Neuronal stem cell (in vitro differentiated cells): ENCODE measurements at regions not wholly inside any gene's neighbourhood (a gene's known extent, or its start where the extent isn't known, plus 50 kb on each side); places are given as distances from the start of the nearest gene placed in this dataset.

Experiments used
- DNase-seq: peaks from one replicate; pipeline ENCODE4 v3.0.0-alpha.2; 2013; ENCODE audit warnings: low spot score
- H2AFZ ChIP-seq: one replicate; pipeline ENCODE4 v1.6.1; 2013; ENCODE audit warnings: mild to moderate bottlenecking, low read length, inconsistent platforms
- H2AK5ac ChIP-seq: 2 replicates; pipeline ENCODE4 v1.6.1; 2013; ENCODE audit warnings: low read depth, mild to moderate bottlenecking, inconsistent platforms, low read length, moderate library complexity, mixed read lengths
- H2BK120ac ChIP-seq: 2 replicates; pipeline ENCODE4 v1.6.1; 2013; ENCODE audit warnings: low read depth, mild to moderate bottlenecking, inconsistent platforms, low read length, moderate library complexity, mixed read lengths
- H2BK12ac ChIP-seq: one replicate; pipeline ENCODE4 v1.6.1; 2013; ENCODE audit warnings: low read length, inconsistent platforms
- H2BK15ac ChIP-seq: 2 replicates; pipeline ENCODE4 v1.6.1; 2013; ENCODE audit warnings: mild to moderate bottlenecking, low read length, inconsistent platforms, mixed read lengths
- H2BK5ac ChIP-seq: one replicate; pipeline ENCODE4 v1.6.1; 2013; ENCODE audit warnings: inconsistent platforms, mild to moderate bottlenecking, low read length, moderate library complexity
- H3K14ac ChIP-seq: one replicate; pipeline ENCODE4 v1.6.1; 2013; ENCODE audit warnings: low read length, inconsistent platforms
- H3K18ac ChIP-seq: 2 replicates; pipeline ENCODE4 v1.6.1; 2013; ENCODE audit warnings: low read length, inconsistent platforms
- H3K23ac ChIP-seq: 2 replicates; pipeline ENCODE4 v1.6.1; 2013; ENCODE audit warnings: low read depth, mild to moderate bottlenecking, mixed read lengths, low read length, inconsistent platforms; ENCODE audit not compliant: poor library complexity
- H3K27ac ChIP-seq: replicated peaks from 3 replicates; pipeline ENCODE4 v1.5.1; 2013; ENCODE audit warnings: low read length, inconsistent platforms
- H3K27me3 ChIP-seq, 3 experiments: 2 replicates each; pipeline ENCODE4 v1.6.1; 2013; ENCODE audit warnings: low read length in 3 of 3, mild to moderate bottlenecking in 2 of 3, inconsistent platforms in 1 of 3, low read depth in 1 of 3, mixed read lengths in 1 of 3, moderate library complexity in 1 of 3; ENCODE audit not compliant: control insufficient read depth in 3 of 3, insufficient read depth in 3 of 3
- H3K36me3 ChIP-seq, 2 donors: replicated peaks in 1 of 2; 2 replicates each; pipeline ENCODE4 v1.6.1; 2013; ENCODE audit warnings: low read length in 2 of 2; ENCODE audit not compliant: control insufficient read depth in 2 of 2, insufficient read depth in 2 of 2
- H3K4ac ChIP-seq: 2 replicates; pipeline ENCODE4 v1.6.1; 2013; ENCODE audit warnings: inconsistent platforms, mild to moderate bottlenecking, low read length, moderate library complexity
- H3K4me1 ChIP-seq, 2 donors: 1 replicate in 1 of 2; 2 replicates in 1 of 2; pipeline ENCODE4 v1.6.1; 2013; ENCODE audit warnings: low read length in 2 of 2, low read depth in 1 of 2; ENCODE audit not compliant: control insufficient read depth in 2 of 2, insufficient read depth in 1 of 2
- H3K4me2 ChIP-seq: one replicate; pipeline ENCODE4 v1.6.1; 2013; ENCODE audit warnings: mild to moderate bottlenecking, low read length, inconsistent platforms; ENCODE audit not compliant: insufficient read depth, poor library complexity, severe bottlenecking
- H3K4me3 ChIP-seq, 2 donors: 2 replicates each; pipeline ENCODE4 v1.5.1; 2013; ENCODE audit warnings: low read length in 2 of 2, mild to moderate bottlenecking in 2 of 2, inconsistent platforms in 1 of 2, moderate library complexity in 1 of 2
- H3K79me1 ChIP-seq: one replicate; pipeline ENCODE4 v1.6.1; 2013; ENCODE audit warnings: low read depth, mild to moderate bottlenecking, inconsistent platforms, low read length, moderate library complexity
- H3K9ac ChIP-seq: one replicate; pipeline ENCODE4 v1.6.1; 2013; ENCODE audit warnings: mild to moderate bottlenecking, low read depth, low read length, inconsistent platforms; ENCODE audit not compliant: poor library complexity
- H3K9me3 ChIP-seq, 2 donors: replicated peaks in 1 of 2; 2 replicates each; pipeline versions ENCODE3 to v1.6.1; 2013; ENCODE audit warnings: low read length in 2 of 2, mild to moderate bottlenecking in 2 of 2, inconsistent platforms in 1 of 2, low read depth in 1 of 2, mixed read lengths in 1 of 2, moderate library complexity in 1 of 2; ENCODE audit not compliant: control insufficient read depth in 2 of 2, insufficient read depth in 1 of 2
- H4K8ac ChIP-seq: one replicate; pipeline ENCODE4 v1.6.1; 2013; ENCODE audit warnings: low read depth, mild to moderate bottlenecking, inconsistent platforms, low read length, moderate library complexity
- H4K91ac ChIP-seq: one replicate; pipeline ENCODE4 v1.6.1; 2013; ENCODE audit warnings: low read length, low read depth, mild to moderate bottlenecking, inconsistent platforms; ENCODE audit not compliant: poor library complexity
- WGBS, 2 donors: extraction: QIAGEN DNeasy Blood & Tissue Kit; methylation state at CpG; one replicate each; pipeline ENCODE4 v1.1.7; 2013; ENCODE audit warnings: missing lambda C conversion rate in 2 of 2, mixed read lengths in 1 of 2; ENCODE audit not compliant: insufficient read length in 2 of 2, insufficient replicate concordance in 1 of 2; ENCODE audit errors: extremely low coverage in 2 of 2; 5-methylcytosine and 5-hydroxymethylcytosine counted together

DNA sequence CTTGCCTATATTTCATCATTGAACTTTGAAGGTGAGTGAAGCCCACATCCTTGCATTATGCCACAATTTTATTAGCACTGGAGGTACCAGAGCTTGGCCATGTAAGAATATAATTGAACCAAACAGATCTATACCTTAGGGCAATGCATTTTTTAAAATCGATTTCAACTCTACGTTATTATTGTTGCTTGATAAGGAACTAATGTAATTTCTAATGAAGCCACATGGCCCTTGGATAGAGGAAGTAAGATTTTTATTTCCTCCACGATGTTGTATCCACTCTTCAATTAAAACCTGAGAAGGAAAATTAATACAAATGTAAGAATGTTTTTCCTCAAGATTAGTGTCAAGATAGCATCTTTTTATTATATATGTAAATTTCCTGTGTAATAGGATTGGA is 370.0 kb upstream of the EEF2KMT start:
- Histone ChIP-seq H2BK120ac (no peak overlapping the region), H3K4me1 (peaks cover 0 to 4% of the 10 kb centered on the region in 2 donors), H3K4ac (no peak overlapping the region), H3K14ac (no peak overlapping the region), H2AK5ac (no peak overlapping the region), H4K8ac (no peak overlapping the region), H3K18ac (no peak overlapping the region), H3K27ac (no peak overlapping the region), H2BK5ac (no peak overlapping the region), H3K9me3 (no peaks in the 10 kb centered on the region), H2AFZ (no peak overlapping the region), H3K79me1 (no peaks in the 10 kb centered on the region), H2BK15ac (no peak overlapping the region), H3K4me3 (no peak overlapping the region), H3K9ac (no peak overlapping the region), H4K91ac (no peak overlapping the region), H3K36me3 (no peaks in the 10 kb centered on the region), H3K23ac (no peak overlapping the region), H3K4me2 (no peak overlapping the region), H2BK12ac (no peak overlapping the region), H3K27me3 (no peaks in the 10 kb centered on the region)
- DNase-seq, result no peak
- WGBS, 2 donors, result no CpG with 5 or more reads among the region's 3 CpGs

DNA sequence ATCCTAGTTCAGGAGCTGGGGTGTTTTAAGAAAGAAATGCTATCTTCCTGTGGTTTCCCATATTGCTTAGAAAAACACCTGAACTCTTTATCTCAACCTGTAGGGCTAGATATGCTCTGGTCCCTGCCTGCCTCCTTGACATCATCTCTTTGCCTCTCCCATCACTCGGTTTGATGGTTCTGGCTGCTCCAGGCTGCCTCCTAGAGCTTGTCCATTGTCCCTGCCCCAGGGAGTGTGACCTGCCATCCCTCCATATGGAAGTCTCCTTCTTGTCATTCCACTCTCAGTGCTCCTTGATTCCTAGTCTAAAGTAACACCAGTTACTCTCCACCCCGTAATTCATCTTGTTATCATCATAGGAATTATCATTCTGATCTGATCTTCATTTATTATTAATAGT is 369.0 kb upstream of the EEF2KMT start:
- Histone ChIP-seq H3K4me3 (no peak overlapping the region), H3K27me3 (no peaks in the 10 kb centered on the region), H3K36me3 (no peaks in the 10 kb centered on the region), H3K9ac (no peak overlapping the region), H4K91ac (no peak overlapping the region), H2BK12ac (no peak overlapping the region), H3K27ac (no peak overlapping the region), H3K14ac (no peak overlapping the region), H2BK5ac (no peak overlapping the region), H2AFZ (no peak overlapping the region), H2BK15ac (no peak overlapping the region), H3K79me1 (no peaks in the 10 kb centered on the region), H3K4ac (no peak overlapping the region), H3K4me1 (peaks cover 0 to 4% of the 10 kb centered on the region in 2 donors), H2BK120ac (no peak overlapping the region), H4K8ac (no peak overlapping the region), H3K23ac (no peak overlapping the region), H2AK5ac (no peak overlapping the region), H3K18ac (no peak overlapping the region), H3K4me2 (no peak overlapping the region), H3K9me3 (no peaks in the 10 kb centered on the region)
- DNase-seq, result no peak
- WGBS, 2 donors, result no CpG with 5 or more reads among the region's 2 CpGs

DNA sequence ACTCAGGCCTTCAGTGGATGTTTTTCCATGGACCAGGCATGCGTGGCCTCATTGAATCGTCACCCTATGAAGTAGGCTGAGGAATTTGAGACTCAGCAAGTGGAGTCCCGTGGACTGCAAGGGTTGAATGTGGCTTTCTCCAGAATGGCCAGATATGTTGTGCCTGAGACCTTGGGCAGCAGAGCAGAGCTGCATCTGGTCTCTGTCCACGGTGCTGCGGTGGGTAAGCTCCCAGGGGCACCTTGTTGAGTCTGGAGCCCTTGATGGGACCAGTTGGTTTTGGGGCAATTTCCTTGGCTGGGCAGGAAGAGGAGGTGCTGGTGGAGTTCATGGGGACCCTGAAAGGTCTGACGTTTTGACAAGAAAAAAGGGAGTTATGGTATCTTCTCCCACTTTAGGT is 368.1 kb upstream of the EEF2KMT start:
- no peak overlapping the region for H2AK5ac ChIP-seq
- peaks cover 0 to 4% of the 10 kb centered on the region in 2 donors for H3K4me1 ChIP-seq
- WGBS, 2 donors, result no CpG with 5 or more reads among the region's 6 CpGs
- H4K8ac ChIP-seq, result no peak overlapping the region
- H2BK15ac ChIP-seq, result no peak overlapping the region
- no peak overlapping the region for H2BK5ac ChIP-seq
- no peak overlapping the region for H3K18ac ChIP-seq
- H2BK120ac ChIP-seq, result no peak overlapping the region
- H3K4ac ChIP-seq, result no peak overlapping the region
- H3K27me3 ChIP-seq, result no peaks in the 10 kb centered on the region
- peak overlapping the region in 1 of 2 donors; percentile 22 for H3K4me3 ChIP-seq
- H2BK12ac ChIP-seq, result no peak overlapping the region
- DNase-seq, result no peak
- H3K4me2 ChIP-seq, result no peak overlapping the region
- H3K79me1 ChIP-seq, result no peaks in the 10 kb centered on the region
- H2AFZ ChIP-seq, result no peak overlapping the region
- no peak overlapping the region for H4K91ac ChIP-seq
- H3K27ac ChIP-seq, result no peak overlapping the region
- H3K9me3 ChIP-seq, result no peaks in the 10 kb centered on the region
- H3K23ac ChIP-seq, result no peak overlapping the region
- no peak overlapping the region for H3K14ac ChIP-seq
- no peaks in the 10 kb centered on the region for H3K36me3 ChIP-seq
- H3K9ac ChIP-seq, result no peak overlapping the region

DNA sequence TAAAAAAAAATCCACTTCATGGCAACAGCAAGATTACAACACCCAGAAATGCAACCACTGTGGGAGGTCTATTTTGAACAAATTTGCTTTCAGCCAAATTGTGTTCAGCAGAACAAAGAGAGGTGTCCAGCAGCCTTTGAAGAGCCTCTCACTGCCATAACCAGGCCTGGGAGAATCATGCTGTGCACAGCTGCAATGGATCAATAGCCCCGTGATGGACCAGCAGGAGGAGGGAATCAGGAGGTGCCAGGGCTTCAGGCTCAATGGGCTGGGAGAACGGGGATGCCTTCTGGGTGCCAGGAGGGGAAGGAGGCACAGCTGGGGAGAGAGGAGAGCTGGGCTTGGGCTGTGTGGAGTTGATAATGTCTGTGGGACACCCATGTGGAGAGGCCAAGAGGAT is 366.2 kb upstream of the EEF2KMT start:
- H2AK5ac ChIP-seq, result no peak overlapping the region
- H3K4me3 ChIP-seq, result no peak overlapping the region
- H3K14ac ChIP-seq, result no peak overlapping the region
- no peak overlapping the region for H3K27ac ChIP-seq
- no peak overlapping the region for H2BK15ac ChIP-seq
- no CpG with 5 or more reads among the region's 2 CpGs for WGBS, 2 donors
- no peaks in the 10 kb centered on the region for H3K9me3 ChIP-seq
- no peak for DNase-seq
- no peak overlapping the region for H3K4me2 ChIP-seq
- no peaks in the 10 kb centered on the region for H3K27me3 ChIP-seq
- no peak overlapping the region for H2BK120ac ChIP-seq
- no peak overlapping the region for H2AFZ ChIP-seq
- no peak overlapping the region for H2BK5ac ChIP-seq
- H3K36me3 ChIP-seq, result no peaks in the 10 kb centered on the region
- no peak overlapping the region for H4K8ac ChIP-seq
- no peak overlapping the region for H3K18ac ChIP-seq
- no peak overlapping the region for H3K4ac ChIP-seq
- no peaks in the 10 kb centered on the region for H3K79me1 ChIP-seq
- no peak overlapping the region for H3K23ac ChIP-seq
- no peak overlapping the region for H4K91ac ChIP-seq
- H3K4me1 ChIP-seq, result peaks cover 0 to 4% of the 10 kb centered on the region in 2 donors
- no peak overlapping the region for H3K9ac ChIP-seq
- no peak overlapping the region for H2BK12ac ChIP-seq
